ENCODE measurements at regions not wholly inside any gene's neighbourhood (a gene's known extent, or its start where the extent isn't known, plus 50 kb on each side); places are given as distances from the start of the nearest gene placed in this dataset.

DNA sequence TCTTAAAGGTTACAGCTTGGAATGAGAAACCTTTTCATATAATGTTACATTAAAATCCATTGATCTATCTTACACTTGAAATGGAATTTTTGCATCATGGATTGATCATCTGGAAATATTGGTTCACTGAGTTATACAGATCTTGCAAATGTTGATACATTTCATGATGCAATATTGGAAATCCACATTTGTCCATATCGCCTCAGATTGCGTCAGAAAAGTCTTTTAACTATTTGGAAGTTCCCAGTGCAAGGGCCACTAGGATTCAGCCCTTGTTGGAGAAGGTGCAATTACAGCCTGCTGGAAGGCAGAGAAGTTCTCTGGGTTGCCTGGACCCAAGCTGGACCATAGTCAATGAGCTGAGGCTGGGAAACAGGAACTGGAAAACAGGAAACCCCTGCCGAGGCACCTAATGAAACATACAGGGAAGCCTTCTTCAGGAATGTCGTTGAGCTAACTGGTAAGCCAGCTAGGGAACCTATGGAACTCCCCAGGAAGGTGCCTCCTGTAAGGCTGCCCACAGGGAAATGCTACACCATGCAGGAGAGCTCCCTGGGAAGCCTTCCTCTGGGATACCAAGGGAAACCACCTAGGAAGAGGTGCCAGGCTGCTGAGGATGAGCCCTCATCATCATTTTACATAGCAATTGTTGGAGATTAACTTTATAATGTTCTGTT lies 600.4 kb upstream of the CADM1 start:
- Histone ChIP-seq H3K9ac (ENCODE audit: low read length) (no peak overlapping the region), H3K79me2 (ENCODE audit: low read length) (no peaks in the 10 kb centered on the region), H3K36me3 (replicated peaks; ENCODE audit: low read depth, low read length) (no peaks in the 10 kb centered on the region), H3K27ac (ENCODE audit: low read length) (no peak overlapping the region), H3K27me3 (ENCODE audit: low read depth, low read length) (peaks cover 23% of the 10 kb centered on the region), H3K4me2 (ENCODE audit: low read length) (no peak overlapping the region), H3K4me3 (ENCODE audit: low read length) (no peak overlapping the region), H3K4me1 (ENCODE audit: low read length) (no peaks in the 10 kb centered on the region), H3K9me3 (ENCODE audit: insufficient read depth, low read length) (no peaks in the 10 kb centered on the region), H4K20me1 (ENCODE audit: insufficient read depth, low read length) (no peaks in the 10 kb centered on the region), H2AFZ (ENCODE audit: low read depth, low read length) (no peak overlapping the region)
- TF ChIP-seq, protein P1, sequence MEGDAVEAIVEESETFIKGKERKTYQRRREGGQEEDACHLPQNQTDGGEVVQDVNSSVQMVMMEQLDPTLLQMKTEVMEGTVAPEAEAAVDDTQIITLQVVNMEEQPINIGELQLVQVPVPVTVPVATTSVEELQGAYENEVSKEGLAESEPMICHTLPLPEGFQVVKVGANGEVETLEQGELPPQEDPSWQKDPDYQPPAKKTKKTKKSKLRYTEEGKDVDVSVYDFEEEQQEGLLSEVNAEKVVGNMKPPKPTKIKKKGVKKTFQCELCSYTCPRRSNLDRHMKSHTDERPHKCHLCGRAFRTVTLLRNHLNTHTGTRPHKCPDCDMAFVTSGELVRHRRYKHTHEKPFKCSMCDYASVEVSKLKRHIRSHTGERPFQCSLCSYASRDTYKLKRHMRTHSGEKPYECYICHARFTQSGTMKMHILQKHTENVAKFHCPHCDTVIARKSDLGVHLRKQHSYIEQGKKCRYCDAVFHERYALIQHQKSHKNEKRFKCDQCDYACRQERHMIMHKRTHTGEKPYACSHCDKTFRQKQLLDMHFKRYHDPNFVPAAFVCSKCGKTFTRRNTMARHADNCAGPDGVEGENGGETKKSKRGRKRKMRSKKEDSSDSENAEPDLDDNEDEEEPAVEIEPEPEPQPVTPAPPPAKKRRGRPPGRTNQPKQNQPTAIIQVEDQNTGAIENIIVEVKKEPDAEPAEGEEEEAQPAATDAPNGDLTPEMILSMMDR (IDR thresholded peaks at IDR 0.05; ENCODE audit: low read depth, low read length) = no peak
- TF ChIP-seq EZH2phosphoT487 (IDR thresholded peaks at IDR 0.05; ENCODE audit: low read depth) = no peak

DNA sequence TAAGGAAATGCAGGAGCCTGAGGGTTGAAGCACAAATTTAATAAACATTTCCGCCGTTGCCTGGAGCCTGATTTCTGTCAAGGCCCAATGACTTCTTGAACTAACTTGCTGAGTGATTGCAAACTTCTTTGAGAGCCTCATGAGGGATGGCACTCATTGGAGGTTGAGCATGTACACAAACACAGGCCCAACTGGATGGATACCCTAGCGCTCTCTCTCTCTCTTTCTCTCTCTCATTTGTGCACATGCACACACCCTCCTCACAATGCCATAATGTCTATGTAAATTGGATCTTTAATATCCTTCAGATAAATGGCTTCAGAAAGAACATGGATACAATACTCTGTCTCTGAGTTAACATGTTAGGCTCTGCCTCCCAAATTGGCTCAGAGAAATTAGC lies 597.7 kb upstream of the CADM1 start:
- Histone ChIP-seq H3K4me2 (ENCODE audit: low read length) (no peak overlapping the region), H4K20me1 (ENCODE audit: insufficient read depth, low read length) (no peaks in the 10 kb centered on the region), H3K4me1 (ENCODE audit: low read length) (no peaks in the 10 kb centered on the region), H3K9me3 (ENCODE audit: insufficient read depth, low read length) (no peaks in the 10 kb centered on the region), H3K36me3 (replicated peaks; ENCODE audit: low read depth, low read length) (no peaks in the 10 kb centered on the region), H2AFZ (ENCODE audit: low read depth, low read length) (no peak overlapping the region), H3K27ac (ENCODE audit: low read length) (no peak overlapping the region), H3K9ac (ENCODE audit: low read length) (no peak overlapping the region), H3K4me3 (ENCODE audit: low read length) (no peak overlapping the region), H3K79me2 (ENCODE audit: low read length) (no peaks in the 10 kb centered on the region), H3K27me3 (ENCODE audit: low read depth, low read length) (peaks cover 17% of the 10 kb centered on the region)
- TF ChIP-seq, protein P1 (IDR thresholded peaks at IDR 0.05; ENCODE audit: low read depth, low read length) = no peak
- TF ChIP-seq EZH2phosphoT487 (IDR thresholded peaks at IDR 0.05; ENCODE audit: low read depth) = no peak

DNA sequence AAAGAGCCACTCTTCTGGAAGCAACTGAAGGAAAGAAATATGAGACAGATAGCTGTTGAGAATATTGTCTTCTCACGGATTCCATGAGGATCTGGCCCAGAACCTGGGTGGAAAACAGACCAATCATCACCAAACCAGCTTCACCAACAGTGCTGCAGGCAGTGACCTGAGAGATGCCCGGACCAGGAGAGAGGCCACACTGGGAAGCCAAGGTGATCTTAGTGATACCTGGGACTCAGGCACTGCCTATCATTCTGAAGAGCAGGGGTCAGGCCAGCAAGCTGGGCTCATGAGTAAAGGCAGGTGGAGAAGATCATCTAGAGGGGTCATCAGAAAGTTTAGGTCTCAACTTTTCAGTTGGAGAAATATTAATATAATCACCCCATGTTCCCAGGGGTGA lies 595.8 kb upstream of the CADM1 start:
- Histone ChIP-seq H3K36me3 (replicated peaks; ENCODE audit: low read depth, low read length) (no peaks in the 10 kb centered on the region), H3K4me2 (ENCODE audit: low read length) (no peak overlapping the region), H3K9me3 (ENCODE audit: insufficient read depth, low read length) (no peaks in the 10 kb centered on the region), H3K79me2 (ENCODE audit: low read length) (no peaks in the 10 kb centered on the region), H4K20me1 (ENCODE audit: insufficient read depth, low read length) (no peaks in the 10 kb centered on the region), H3K4me3 (ENCODE audit: low read length) (no peak overlapping the region), H3K9ac (ENCODE audit: low read length) (no peak overlapping the region), H3K27ac (ENCODE audit: low read length) (no peak overlapping the region), H3K4me1 (ENCODE audit: low read length) (no peaks in the 10 kb centered on the region), H3K27me3 (ENCODE audit: low read depth, low read length) (peaks cover 31% of the 10 kb centered on the region), H2AFZ (ENCODE audit: low read depth, low read length) (no peak overlapping the region)
- TF ChIP-seq EZH2phosphoT487 (IDR thresholded peaks at IDR 0.05; ENCODE audit: low read depth) = no peak
- TF ChIP-seq, protein P1 (IDR thresholded peaks at IDR 0.05; ENCODE audit: low read depth, low read length) = no peak

DNA sequence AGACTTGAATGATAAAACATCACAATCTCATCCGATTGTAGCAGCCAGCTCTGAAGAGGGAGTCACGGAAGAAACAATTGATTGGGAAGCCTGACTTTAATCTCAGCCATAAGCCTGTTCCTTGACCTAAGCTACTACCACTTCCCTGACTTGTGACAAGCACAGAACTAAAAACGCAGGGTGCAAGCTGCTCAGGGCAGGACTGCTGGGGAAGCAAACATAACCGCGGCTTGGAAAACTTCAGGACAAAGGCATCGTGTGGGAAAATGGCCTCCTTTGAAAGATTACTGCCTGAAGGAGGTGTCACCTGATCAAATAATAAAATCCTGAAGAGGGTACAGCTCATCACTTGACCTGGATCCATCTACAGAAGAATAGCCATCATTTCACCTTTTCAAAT lies 595.3 kb upstream of the CADM1 start:
- no peak for TF ChIP-seq EZH2phosphoT487 (IDR thresholded peaks at IDR 0.05; ENCODE audit: low read depth)
- TF ChIP-seq, protein P1 (IDR thresholded peaks at IDR 0.05; ENCODE audit: low read depth, low read length) = no peak
- Histone ChIP-seq H3K4me3 (ENCODE audit: low read length) (no peak overlapping the region), H3K9ac (ENCODE audit: low read length) (no peak overlapping the region), H3K9me3 (ENCODE audit: insufficient read depth, low read length) (no peaks in the 10 kb centered on the region), H3K27me3 (ENCODE audit: low read depth, low read length) (peaks cover 31% of the 10 kb centered on the region), H3K36me3 (replicated peaks; ENCODE audit: low read depth, low read length) (no peaks in the 10 kb centered on the region), H3K4me1 (ENCODE audit: low read length) (no peaks in the 10 kb centered on the region), H3K27ac (ENCODE audit: low read length) (no peak overlapping the region), H3K79me2 (ENCODE audit: low read length) (no peaks in the 10 kb centered on the region), H4K20me1 (ENCODE audit: insufficient read depth, low read length) (no peaks in the 10 kb centered on the region), H2AFZ (ENCODE audit: low read depth, low read length) (no peak overlapping the region), H3K4me2 (ENCODE audit: low read length) (no peak overlapping the region)

All from OCI-LY3 (cell line).